CD4-positive, alpha-beta T cell treated with Interleukin-6 for 4 hours (primary cell): ENCODE measurements at regions not wholly inside any gene's neighbourhood (a gene's known extent, or its start where the extent isn't known, plus 50 kb on each side); places are given as distances from the start of the nearest gene placed in this dataset.

ENCODE experiments used
- DNase-seq: peaks from one replicate; pipeline ENCODE4 v3.0.0-alpha.2; 2020; ENCODE audit warnings: mixed read lengths

GRCh38 chrX:43590150-43590549, 65.9 kb upstream of the MAOA start:
- DNase-seq = no peak

- DNase-seq = no peak
Measured at GRCh38 chrX:43592597-43592996, 63.5 kb upstream of the MAOA start.

- no peak for DNase-seq
Measured at GRCh38 chrX:43595931-43596330, 60.2 kb upstream of the MAOA start.

- DNase-seq = no peak
Measured at GRCh38 chrX:43604753-43605152, 51.3 kb upstream of the MAOA start.

GRCh38 chrX:43605351-43605750, 50.7 kb upstream of the MAOA start:
- no peak for DNase-seq
